Parathyroid adenoma (tissue), 2 donors: ENCODE measurements at regions not wholly inside any gene's neighbourhood (a gene's known extent, or its start where the extent isn't known, plus 50 kb on each side); places are given as distances from the start of the nearest gene placed in this dataset.
"Not testable (repeated sequence)": the region's sequence is repeated elsewhere in the genome, so short reads cannot be mapped to it uniquely, and the experiment has no call there.

Experiments
- H2AFZ ChIP-seq: fragments of 300-600 bp; sonication (generic); one replicate; pipeline ENCODE4 v1.7.0; 2017; ENCODE audit warnings: antibody characterized with exemption, mild to moderate bottlenecking
- H3K27ac ChIP-seq: fragments of 300-600 bp; sonication (generic); one replicate; pipeline ENCODE4 v1.7.0; 2017
- H3K27me3 ChIP-seq: fragments of 300-600 bp; sonication (generic); one replicate; pipeline ENCODE4 v1.7.0; 2017; ENCODE audit warnings: low read length; ENCODE audit not compliant: control insufficient read depth, insufficient read depth
- H3K36me3 ChIP-seq: fragments of 300-600 bp; sonication (generic); one replicate; pipeline ENCODE4 v1.7.0; 2017; ENCODE audit warnings: low read length; ENCODE audit not compliant: control insufficient read depth, insufficient read depth
- H3K4me1 ChIP-seq: fragments of 300-600 bp; sonication (generic); one replicate; pipeline ENCODE4 v1.7.0; 2017; ENCODE audit warnings: control low read depth
- H3K4me2 ChIP-seq: fragments of 300-600 bp; sonication (generic); one replicate; pipeline ENCODE4 v1.7.0; 2017; ENCODE audit warnings: low read length
- H3K4me3 ChIP-seq: fragments of 300-600 bp; sonication (generic); one replicate; pipeline ENCODE4 v1.7.0; 2017; ENCODE audit warnings: low read depth, low read length
- H3K79me2 ChIP-seq: fragments of 300-600 bp; sonication (generic); one replicate; pipeline ENCODE4 v1.7.0; 2017; ENCODE audit warnings: control low read depth
- H3K9ac ChIP-seq: fragments of 300-600 bp; sonication (generic); one replicate; pipeline ENCODE4 v1.7.0; 2017; ENCODE audit warnings: mild to moderate bottlenecking
- H3K9me3 ChIP-seq: fragments of 300-600 bp; sonication (generic); one replicate; pipeline ENCODE4 v1.7.0; 2017; ENCODE audit warnings: low read length; ENCODE audit not compliant: control insufficient read depth
- TF ChIP-seq, protein P1 (sequence below): fragments of 300-600 bp; sonication (generic); IDR thresholded peaks from one replicate; pipeline ENCODE4 v1.7.0; 2017; ENCODE audit warnings: antibody characterized with exemption, mild to moderate bottlenecking
- donor health status: primary hyperparathyroidism.

DNA sequence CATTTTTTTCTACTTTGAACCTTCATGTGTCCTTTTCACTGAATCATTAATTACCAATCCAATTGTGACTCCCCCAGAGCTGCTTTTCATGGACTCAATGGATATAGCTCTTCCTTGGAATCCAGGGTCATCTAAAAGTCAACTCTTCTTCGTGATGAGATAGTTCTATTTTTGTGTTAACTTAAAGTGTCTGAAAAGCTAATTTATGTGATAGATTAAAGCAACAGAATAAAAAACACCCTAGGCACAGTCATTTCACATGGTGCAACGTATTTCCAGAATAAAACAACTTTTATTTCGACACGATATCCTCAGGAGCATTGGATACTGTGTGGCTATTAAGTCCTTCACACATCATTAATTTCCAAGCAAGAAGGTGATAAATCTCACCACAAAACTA is 250.6 kb upstream of the SPHKAP start:
- Histone ChIP-seq H3K9me3 (no peaks in the 10 kb centered on the region), H3K36me3 (no peaks in the 10 kb centered on the region), H3K4me3 (no peak overlapping the region), H3K27ac (no peak overlapping the region), H3K79me2 (no peaks in the 10 kb centered on the region), H3K9ac (no peak overlapping the region), H3K4me2 (no peak overlapping the region), H2AFZ (no peak overlapping the region), H3K4me1 (no peaks in the 10 kb centered on the region), H3K27me3 (no peaks in the 10 kb centered on the region)
- TF ChIP-seq, protein P1, sequence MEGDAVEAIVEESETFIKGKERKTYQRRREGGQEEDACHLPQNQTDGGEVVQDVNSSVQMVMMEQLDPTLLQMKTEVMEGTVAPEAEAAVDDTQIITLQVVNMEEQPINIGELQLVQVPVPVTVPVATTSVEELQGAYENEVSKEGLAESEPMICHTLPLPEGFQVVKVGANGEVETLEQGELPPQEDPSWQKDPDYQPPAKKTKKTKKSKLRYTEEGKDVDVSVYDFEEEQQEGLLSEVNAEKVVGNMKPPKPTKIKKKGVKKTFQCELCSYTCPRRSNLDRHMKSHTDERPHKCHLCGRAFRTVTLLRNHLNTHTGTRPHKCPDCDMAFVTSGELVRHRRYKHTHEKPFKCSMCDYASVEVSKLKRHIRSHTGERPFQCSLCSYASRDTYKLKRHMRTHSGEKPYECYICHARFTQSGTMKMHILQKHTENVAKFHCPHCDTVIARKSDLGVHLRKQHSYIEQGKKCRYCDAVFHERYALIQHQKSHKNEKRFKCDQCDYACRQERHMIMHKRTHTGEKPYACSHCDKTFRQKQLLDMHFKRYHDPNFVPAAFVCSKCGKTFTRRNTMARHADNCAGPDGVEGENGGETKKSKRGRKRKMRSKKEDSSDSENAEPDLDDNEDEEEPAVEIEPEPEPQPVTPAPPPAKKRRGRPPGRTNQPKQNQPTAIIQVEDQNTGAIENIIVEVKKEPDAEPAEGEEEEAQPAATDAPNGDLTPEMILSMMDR, result no peak

DNA sequence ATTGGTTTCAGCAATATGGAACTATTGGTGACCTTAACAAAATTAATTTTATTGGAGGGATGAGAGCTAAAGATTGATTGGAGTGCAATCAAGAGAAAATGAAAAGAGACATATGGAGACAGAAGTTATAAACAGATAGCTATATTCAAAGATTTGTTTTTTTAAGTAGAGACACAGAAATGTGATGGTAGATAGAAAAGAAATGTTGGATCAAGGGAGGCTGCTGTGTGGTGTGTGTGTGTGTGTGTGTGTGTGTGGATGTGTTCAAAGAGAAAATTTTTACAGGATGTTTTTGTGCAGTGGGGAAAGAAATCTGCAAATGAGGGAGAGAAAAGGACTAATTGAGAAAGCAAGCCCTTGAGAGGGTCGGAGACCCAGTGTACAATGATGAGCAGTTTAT is 249.5 kb upstream of the SPHKAP start:
- TF ChIP-seq, protein P1, result no peak

GRCh38 chr2:228426502-228427216 is 245.2 kb upstream of the SPHKAP start:
- no peaks in the 10 kb centered on the region for H3K36me3 ChIP-seq
- no peak overlapping the region for H3K27ac ChIP-seq
- H3K79me2 ChIP-seq, result no peaks in the 10 kb centered on the region
- H3K27me3 ChIP-seq, result no peaks in the 10 kb centered on the region
- H3K9me3 ChIP-seq, result no peaks in the 10 kb centered on the region
- no peak overlapping the region for H3K4me3 ChIP-seq
- no peak overlapping the region for H3K9ac ChIP-seq
- H2AFZ ChIP-seq, result no peak overlapping the region
- TF ChIP-seq, protein P1, result no peak
- H3K4me2 ChIP-seq, result no peak overlapping the region
- no peaks in the 10 kb centered on the region for H3K4me1 ChIP-seq

More for the DNA sequence above, 249.5 kb upstream of the SPHKAP start:
- no peak overlapping the region for H3K27ac ChIP-seq
- no peaks in the 10 kb centered on the region for H3K79me2 ChIP-seq
- H3K9me3 ChIP-seq, result no peaks in the 10 kb centered on the region
- H3K27me3 ChIP-seq, result no peaks in the 10 kb centered on the region
- no peaks in the 10 kb centered on the region for H3K36me3 ChIP-seq
- H3K4me1 ChIP-seq, result no peaks in the 10 kb centered on the region
- H3K4me3 ChIP-seq, result no peak overlapping the region
- no peak overlapping the region for H3K4me2 ChIP-seq
- no peak overlapping the region for H3K9ac ChIP-seq
- H2AFZ ChIP-seq, result no peak overlapping the region

GRCh38 chr2:228425411-228426060 is 244.0 kb upstream of the SPHKAP start:
- H3K4me1 ChIP-seq, H3K27ac ChIP-seq, H3K9me3 ChIP-seq, H3K79me2 ChIP-seq, H3K36me3 ChIP-seq, H3K4me3 ChIP-seq, H3K27me3 ChIP-seq, H2AFZ ChIP-seq, H3K4me2 ChIP-seq, H3K9ac ChIP-seq: not testable (repeated sequence)

DNA sequence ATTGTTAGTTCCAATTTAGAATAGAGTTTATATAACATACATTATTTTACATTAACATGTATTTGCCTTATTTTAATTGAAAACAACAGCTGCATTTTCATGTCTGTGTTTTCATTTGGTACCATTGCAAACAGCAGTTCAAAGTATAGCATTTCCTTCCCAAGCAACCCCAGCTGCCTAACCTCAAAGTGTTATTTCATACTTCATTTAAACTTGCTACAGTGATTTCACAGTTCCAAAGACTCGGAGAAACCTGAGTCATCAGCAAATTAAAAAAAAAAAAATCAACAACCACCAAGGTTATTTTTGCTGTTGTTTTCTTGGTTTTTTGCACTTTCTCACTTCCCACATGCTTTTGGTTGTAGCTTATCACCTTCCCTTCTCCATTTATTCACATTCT is 236.5 kb upstream of the SPHKAP start:
- Histone ChIP-seq H3K27ac (no peak overlapping the region), H3K9ac (no peak overlapping the region), H3K79me2 (no peaks in the 10 kb centered on the region), H3K27me3 (no peaks in the 10 kb centered on the region), H2AFZ (no peak overlapping the region), H3K4me1 (no peaks in the 10 kb centered on the region), H3K9me3 (no peaks in the 10 kb centered on the region), H3K4me2 (no peak overlapping the region), H3K4me3 (no peak overlapping the region), H3K36me3 (no peaks in the 10 kb centered on the region)
- TF ChIP-seq, protein P1, result no peak
